Right renal cortex interstitium (tissue), 3 donors: ENCODE measurements at regions not wholly inside any gene's neighbourhood (a gene's known extent, or its start where the extent isn't known, plus 50 kb on each side); places are given as distances from the start of the nearest gene placed in this dataset.

Experiments used
- DNase-seq, 3 donors: peaks; one replicate each; pipeline ENCODE4 v3.0.0-alpha.2; 2013; ENCODE audit warnings: low read depth in 3 of 3, low spot score in 2 of 3

DNA sequence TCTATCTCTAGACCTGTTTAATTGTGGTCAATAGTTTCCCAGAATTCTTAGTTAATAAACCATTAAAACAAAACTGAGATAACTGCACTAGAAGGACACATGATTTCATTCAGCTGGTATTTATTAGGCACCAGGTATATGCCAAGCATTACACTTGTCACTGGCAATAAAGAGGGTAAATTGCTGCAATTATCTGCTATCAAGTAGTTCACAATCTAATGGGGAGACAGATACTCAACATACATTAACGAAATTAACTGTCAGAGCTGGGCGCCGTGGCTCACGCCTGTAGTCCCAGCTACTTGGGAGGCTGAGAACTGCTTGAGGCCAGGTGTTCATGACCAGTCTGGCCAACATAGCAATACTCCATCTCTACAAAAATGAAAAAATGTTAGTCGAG, 71.7 kb upstream of the WIPF1 start:
- no peak for DNase-seq

DNA sequence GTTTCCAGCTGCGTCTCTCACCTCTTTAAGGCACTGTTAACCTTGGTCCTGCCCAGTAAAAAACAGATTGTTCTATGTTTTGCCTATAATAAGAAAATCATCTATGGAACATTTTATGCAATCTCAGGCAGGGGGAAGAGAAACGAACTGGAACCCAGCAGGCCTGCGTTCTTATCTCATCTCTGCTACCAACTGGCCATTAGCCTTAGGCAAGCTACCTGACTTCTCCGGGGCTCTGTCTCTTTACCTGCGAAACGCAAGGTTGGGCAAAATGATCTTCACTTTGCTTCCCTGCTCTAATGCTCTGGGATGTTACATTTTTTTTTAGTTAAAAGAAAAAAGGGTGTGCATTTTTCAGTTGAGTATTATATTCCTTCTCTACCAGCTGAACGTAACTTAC, 70.5 kb upstream of the WIPF1 start:
- no peak for DNase-seq

DNA sequence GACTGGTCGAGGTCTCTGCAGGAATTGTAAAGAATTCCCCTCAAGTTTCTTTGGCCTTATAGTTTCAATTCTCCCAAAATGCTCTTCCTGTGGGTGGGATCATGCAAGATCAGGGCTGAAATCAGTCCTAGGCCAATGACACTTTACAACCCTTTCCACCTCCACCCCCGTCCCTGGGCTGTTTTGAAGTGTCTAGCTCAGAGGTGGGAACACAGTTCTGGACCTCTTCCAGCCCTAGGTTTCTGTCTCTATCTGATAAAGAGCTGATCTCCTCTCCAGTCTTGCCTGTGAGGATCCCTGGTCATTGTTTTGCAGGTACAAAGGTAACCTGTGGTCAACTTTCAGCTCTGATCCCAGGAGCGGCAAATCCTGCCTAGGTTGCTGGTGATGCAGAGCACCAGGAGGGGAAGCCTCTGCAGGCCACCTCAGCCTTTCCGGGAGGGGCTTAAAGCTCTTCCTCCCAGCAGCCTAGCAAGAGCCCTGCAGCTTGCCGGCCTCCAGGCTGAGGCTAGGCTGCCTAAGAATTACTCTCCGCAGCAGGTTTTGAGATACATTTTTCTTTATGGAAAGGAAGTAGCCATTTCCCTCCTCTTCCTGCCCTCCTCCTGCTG, 69.8 kb upstream of the WIPF1 start:
- no peak for DNase-seq

DNA sequence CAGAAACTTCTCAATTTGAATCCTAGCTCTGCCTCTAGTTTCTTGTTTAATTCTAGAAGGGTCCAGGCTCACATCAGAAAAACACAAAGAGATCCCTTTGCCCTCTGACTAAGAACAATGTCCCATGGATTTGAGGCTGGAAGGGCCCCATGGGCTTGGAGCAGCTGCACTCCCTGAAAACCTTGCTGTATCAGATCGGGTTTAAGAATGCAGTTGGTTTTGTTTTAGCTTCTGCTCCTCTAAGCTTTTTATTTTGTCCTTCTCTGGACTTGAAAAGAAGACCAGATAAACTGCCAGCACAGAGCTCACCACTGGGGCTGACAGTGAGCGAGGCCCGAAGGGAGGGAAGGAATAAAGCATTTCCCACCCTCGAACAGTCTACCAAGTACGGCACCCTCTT, 69.2 kb upstream of the WIPF1 start:
- DNase-seq, result no peak

DNA sequence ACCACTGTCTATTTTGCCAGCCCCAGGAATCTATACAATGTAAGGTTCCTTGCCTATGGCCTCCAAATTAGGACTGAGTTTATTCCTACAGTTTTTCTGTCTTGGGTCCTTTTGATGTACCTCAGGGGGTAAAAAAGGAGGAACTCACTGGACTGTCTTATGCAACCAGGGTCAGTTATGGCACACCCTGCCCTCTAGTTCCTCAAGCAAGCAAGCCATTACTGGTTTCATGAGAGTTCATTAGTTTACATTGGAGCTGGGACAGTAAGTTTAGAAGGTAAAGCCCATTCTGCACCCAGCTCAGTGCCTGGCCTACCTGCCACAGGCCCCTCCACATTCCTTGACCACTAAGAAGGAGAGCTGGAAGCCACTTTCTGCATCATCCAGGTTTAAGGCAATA, 68.7 kb upstream of the WIPF1 start:
- DNase-seq, result no peak

DNA sequence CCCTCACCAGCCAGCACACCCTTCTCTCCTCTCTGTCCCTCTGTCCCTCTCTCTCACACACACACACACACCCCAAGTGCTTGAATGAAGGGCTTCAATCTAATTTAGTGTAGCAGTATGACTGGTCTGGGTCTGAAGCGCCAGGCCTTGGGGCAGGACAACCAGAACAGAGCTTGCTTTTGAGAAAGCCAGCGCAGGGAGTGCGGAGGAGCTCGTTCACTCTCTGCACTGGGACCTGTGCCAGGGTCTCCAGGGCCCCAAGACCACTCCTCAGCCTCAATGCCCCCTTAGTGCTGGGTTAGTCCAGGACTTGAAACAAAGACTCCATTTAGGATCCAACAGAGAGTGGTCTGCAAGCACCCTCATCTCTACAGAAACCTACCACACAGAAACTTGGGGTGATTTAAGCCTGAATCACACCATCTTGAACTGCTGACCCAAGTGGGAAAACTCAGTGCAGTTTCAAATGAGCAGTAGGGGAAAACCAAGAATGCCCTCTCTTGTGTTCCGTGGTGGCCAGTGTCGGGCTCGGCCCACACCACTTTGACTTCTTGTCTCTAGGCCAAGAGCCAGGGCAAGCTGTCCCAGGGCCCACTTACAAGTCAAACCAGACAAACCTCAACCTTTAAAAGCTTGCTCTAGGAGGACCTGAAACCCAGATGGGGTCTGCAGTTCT, 66.6 kb upstream of the WIPF1 start:
- no peak for DNase-seq

DNA sequence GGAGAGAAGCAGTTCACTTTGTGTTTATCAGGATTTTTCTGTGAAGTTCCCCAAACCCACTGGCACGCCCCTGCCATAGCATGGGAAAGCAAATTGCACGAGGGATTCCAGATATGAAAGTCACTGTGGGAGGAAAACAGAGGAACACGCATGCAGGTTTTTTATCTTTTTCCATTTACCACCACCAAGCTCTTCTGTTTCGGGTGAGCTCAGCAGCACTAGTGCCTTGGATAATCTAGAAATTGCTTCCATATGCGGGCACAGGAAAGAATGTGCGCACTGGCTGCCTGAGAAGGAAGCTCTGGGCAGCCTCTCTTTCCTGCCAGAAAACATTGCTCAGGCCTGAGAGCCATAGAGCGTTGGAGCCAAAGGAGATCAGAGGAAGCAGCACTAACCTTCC, 65.9 kb upstream of the WIPF1 start:
- no peak for DNase-seq

DNA sequence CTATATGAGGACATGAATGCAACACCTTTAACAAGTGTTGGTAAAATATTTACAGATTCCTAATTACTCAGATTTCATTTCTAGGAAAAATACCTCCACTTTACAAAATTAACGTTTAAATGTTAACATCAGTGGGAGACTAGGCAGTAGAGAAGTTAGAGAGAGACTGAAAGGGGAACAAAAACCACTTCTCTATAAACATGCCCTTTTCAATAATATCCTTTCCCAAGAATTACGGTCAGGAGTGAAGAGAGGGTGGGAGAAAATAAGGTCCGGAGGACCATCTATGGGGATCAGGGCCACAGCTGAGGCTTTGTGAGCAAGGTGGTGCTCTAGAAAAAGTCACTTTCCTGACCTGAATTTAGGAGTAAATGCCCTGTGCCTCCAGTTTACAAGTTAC, 65.3 kb upstream of the WIPF1 start:
- DNase-seq, result no peak

DNA sequence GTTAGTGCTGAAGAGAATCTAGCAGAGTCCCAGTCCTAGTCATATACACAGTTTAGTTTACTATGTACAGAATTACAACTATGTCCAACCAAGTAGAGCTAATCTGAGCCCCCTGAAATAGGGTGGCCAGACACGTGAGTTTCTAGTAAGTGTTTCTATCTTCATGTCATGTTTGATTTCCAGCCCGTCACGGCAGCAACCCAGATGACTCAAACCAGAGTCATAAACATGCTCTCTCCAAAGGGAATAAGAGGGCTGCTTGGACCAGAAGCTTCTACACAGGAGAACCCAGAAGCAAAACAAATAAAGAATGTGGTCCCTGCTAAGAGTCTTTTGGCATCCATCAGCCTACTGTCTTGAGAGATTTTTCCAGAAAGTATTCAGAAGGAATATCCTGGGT, 64.9 kb upstream of the WIPF1 start:
- no peak for DNase-seq

DNA sequence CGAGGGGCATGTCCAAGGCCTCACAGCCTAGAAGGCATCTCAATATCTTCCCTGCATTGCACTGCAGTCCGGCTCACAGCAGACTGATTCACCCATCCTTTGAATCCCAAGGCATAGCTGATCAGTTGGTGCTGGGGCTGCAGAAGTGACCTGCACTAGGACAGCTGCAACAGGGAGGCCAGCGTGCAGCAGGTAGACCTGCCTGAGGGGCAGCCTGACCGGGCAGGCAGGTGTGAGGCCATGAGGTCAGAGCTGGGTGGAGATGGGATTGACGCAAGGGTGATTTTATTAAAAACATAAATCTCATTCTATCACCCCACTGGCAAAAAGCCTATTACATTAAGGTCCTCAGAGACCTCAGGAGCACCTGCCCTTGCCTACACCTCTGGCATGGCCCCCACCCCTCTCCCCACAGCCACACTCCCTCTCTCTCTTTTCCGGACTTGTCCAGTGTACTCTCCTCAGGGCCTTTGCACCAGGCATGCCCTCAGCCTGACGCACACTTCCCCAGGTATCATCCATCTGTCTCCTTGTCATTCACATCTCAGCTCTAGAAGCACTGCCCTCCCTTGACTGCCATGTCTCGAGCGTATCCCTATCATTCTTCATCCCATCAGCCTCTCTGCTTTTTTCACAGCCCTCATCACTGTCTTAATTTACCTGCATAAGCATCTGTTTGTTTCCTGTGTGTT, 63.5 kb upstream of the WIPF1 start:
- no peak for DNase-seq

DNA sequence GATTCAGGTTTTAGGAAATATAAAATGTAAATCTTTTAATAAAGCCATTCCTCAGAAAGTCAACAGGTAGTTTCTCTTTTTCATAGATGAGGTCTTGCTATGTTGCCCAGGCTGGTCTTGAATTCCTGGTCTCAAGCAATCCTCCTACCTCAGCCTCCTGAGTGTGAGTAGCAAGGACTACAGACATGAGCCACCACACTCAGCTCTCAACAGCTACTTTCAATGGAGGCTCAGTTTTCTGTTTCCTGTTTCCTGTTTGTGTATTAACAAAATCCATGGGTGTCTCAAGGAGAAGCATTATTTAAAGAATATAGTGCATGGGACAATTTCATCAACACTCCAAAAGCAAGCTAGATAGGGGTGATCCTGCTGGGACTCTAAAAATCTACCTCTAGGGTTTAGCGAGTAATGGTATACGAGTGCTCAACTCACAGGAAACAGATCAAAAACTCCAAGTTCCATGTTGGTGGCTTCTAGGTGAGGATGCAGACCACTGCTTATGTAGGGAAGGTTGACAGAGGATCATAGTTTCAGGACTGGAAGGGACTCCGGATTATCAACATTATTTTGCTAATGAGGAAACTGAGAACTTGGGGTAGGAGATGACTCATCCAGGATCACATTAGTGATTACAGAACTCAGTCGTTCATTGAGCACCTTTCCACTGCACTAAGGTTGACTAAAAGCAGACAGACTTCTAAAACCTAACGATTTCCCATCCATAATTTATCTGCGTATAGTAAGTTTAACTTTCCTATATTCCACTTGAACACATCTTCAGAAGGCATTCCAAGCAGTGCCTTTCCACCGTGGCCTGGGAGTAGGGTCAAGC, 61.7 kb upstream of the WIPF1 start:
- DNase-seq, result no peak

DNA sequence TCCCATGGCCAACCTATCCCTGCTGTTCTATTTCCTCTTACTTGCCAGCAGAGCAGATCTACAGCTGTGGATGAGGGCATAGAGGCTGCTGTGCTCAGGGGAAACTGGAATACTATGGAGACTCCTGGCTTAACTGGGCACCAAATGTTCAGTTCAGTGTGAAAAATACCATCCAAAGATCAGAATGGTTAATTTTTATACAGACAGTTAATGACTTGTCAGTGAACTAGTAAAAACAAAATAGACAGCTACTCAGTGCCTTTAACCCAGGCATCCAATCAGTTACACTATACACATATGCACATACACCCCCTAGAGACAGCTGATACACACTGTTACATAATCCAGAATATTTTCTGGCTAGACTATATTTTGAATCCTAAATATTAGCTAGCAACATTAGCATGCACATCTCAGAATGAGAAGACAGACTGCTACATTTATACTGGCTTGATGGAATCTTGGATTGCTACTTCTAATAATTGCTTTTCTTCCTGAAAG, 59.1 kb upstream of the WIPF1 start:
- DNase-seq, result no peak

DNA sequence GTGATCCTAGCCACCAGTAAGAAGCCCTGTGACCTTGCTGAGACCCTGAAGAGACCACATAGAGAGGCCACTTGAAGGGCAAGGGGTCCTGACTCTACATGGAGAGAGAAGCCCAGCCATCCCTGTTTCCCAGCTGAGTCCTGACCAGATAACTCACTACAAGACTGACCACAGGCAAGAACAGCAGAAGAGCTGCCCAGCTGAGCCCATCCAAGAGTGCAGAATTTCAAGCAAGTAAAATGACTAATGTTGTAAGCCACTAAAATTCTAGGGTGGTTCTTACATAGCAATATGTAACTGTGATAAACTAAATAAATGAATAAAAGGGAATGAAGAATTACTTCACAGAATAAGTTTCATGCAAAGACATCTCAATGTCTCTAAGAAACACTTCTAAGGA, 58.4 kb upstream of the WIPF1 start:
- no peak for DNase-seq

DNA sequence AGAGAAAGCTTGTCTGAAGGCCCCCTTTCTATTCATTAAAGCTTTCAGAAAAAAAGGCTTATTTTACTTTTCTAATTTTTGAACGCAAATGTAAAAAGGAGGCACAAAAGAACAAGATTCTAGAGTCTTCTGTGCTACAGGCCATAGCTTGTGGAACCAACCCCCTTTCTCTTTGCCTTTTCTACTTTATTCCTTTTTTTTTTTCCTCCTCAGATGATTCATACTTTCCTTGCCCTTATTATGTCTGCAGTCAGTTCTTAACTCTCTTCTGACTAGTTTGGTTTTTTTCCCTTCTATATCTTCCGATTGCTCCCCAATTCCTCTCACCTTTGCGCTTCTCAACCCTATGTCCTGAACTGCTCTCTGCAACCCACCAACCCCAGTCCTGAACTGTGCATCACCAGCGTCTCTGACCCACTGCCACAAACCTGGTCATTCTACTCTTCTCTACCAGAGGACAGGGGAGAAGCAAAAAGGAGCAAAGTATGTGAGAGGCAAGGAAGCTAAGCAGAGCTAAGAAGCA, 56.9 kb upstream of the WIPF1 start:
- no peak for DNase-seq

DNA sequence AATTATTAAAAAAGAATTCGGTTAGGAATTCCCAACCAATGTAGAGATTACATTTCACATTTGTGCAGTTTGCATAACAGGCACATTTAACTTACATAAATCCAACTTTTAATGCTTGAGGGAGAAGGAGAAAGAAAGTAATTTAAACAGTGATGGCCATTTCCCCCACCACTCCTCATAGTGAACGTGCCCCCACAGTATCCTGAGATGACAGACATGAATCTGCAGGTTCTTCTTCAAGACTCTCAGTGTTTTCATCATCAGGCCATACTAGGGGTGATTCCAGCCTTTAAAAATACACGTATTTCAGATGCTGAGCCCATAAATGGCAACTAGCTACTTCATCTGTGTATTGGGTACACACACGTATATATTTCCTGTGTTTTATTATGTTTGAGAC, 51.3 kb upstream of the WIPF1 start:
- DNase-seq, result no peak
